Activated T-helper 2 cell treated with anti-CD3 and anti-CD28 coated beads, Interferon-gamma antibody, Interleukin-2, Interleukin-4, amounts not matched to agents 10 μg/mL and 5 μg/mL and 100 μg/mL, durations not matched to agents 14 hours and 24 hours and 36 hours (primary cell): ENCODE measurements at regions not wholly inside any gene's neighbourhood (a gene's known extent, or its start where the extent isn't known, plus 50 kb on each side); places are given as distances from the start of the nearest gene placed in this dataset.

Experiments
- DNase-seq: peaks from one replicate; pipeline ENCODE4 v3.0.0; 2021; ENCODE audit warnings: low spot score
- H3K27ac Mint-ChIP-seq: one replicate; pipeline ENCODE4 v1.8.0; 2021; ENCODE audit warnings: mixed read lengths
- H3K27me3 Mint-ChIP-seq: one replicate; pipeline ENCODE4 v1.8.0; 2021; ENCODE audit warnings: low read depth, mixed read lengths
- H3K36me3 Mint-ChIP-seq: one replicate; pipeline ENCODE4 v1.8.0; 2021; ENCODE audit warnings: low read depth, mixed read lengths
- H3K4me1 Mint-ChIP-seq: one replicate; pipeline ENCODE4 v1.8.0; 2021; ENCODE audit warnings: low read depth, mixed read lengths
- H3K4me3 Mint-ChIP-seq: one replicate; pipeline ENCODE4 v1.8.0; 2021; ENCODE audit warnings: low read depth, mild to moderate bottlenecking, moderate library complexity, mixed read lengths
- H3K9me3 Mint-ChIP-seq: one replicate; pipeline ENCODE4 v1.8.0; 2021; ENCODE audit warnings: mixed read lengths
- intact Hi-C: fragments of 100-400 bp; cut with micrococcal nuclease; formaldehyde crosslinking; loops from one replicate; pipeline ENCODE4 v1.15.1; 2023

GRCh38 chr2:104768694-104769093 is 85.2 kb upstream of the POU3F3 start:
- no peak overlapping the region for H3K4me3 Mint-ChIP-seq
- DNase-seq: no peak
- intact Hi-C loops: no loop called here
- no peaks in the 10 kb centered on the region for H3K4me1 Mint-ChIP-seq
- H3K9me3 Mint-ChIP-seq: peaks cover 3% of the 10 kb centered on the region
- H3K27ac Mint-ChIP-seq: no peak overlapping the region
- H3K27me3 Mint-ChIP-seq: no peaks in the 10 kb centered on the region
- H3K36me3 Mint-ChIP-seq: no peaks in the 10 kb centered on the region

DNA sequence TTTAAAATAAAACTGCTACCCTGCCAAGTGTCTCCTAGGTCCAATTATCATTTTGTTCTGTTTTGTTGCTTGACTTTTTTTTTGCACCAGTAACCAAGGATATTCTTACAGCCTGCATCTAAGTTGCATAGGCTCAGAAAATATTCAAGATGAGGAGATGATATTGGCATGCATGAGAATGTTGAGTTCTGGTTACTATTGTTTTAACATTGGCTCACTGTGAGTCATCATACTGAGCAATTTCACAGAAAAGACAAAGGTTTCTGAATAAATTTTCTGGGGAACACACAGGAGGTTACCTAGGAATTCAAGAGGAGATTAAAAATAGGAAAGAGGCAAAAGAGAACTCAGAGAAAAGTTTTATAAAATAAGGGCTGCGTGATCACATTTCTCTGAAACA is 84.8 kb upstream of the POU3F3 start:
- Mint-ChIP-seq H3K36me3 (no peaks in the 10 kb centered on the region), H3K27me3 (no peaks in the 10 kb centered on the region), H3K27ac (no peak overlapping the region)

DNA sequence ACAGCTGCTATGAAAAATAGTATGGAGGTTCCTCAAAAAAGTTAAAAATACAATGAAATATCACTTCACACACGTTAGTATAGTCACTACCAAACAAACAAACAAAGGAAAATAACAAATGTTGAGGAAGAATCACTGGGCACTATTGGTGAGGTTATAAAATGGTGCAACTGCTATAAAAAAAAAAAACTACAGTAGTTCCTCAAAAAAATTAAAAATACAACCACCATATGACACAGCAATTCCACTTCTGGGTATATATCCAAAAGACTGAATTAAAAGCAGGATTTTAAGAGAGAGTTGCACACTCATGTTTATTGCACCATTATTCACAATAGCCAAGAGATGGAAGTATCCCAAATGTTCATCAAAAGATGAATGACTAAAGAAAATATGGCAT is 80.9 kb upstream of the POU3F3 start:
- Mint-ChIP-seq H3K9me3 (peaks cover 3% of the 10 kb centered on the region), H3K27ac (no peak overlapping the region), H3K36me3 (no peaks in the 10 kb centered on the region), H3K4me3 (no peak overlapping the region), H3K27me3 (no peaks in the 10 kb centered on the region), H3K4me1 (no peaks in the 10 kb centered on the region)
- intact Hi-C loops: no loop called here
- no peak for DNase-seq

More for the DNA sequence above, 84.8 kb upstream of the POU3F3 start:
- Mint-ChIP-seq H3K9me3 (peaks cover 3% of the 10 kb centered on the region), H3K4me1 (no peaks in the 10 kb centered on the region), H3K4me3 (no peak overlapping the region)
- DNase-seq: no peak
- intact Hi-C loops: no loop called here

DNA sequence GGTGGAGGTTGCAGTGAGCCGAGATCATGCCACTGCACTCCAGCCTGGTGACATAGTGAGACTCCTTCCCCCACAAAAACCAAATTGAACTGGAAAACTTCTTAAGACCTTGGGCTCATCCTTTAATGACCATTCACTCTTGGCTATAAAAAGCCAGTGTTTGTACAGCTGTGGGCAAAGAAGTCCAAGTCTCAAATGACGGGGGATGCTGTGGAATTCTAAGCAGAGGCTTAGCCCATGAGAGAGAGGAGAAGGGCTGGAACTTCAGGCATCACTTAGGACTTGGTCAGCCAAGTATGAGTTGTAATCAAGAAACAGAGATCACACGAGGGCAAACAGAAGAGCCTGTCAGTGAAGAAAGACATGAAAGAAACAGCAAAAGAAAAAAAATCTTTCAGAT is 79.3 kb upstream of the POU3F3 start:
- no peak for DNase-seq
- no peak overlapping the region for H3K4me3 Mint-ChIP-seq
- H3K27me3 Mint-ChIP-seq: no peaks in the 10 kb centered on the region
- no peaks in the 10 kb centered on the region for H3K36me3 Mint-ChIP-seq
- intact Hi-C loops: no loop called here
- no peaks in the 10 kb centered on the region for H3K4me1 Mint-ChIP-seq
- H3K27ac Mint-ChIP-seq: no peak overlapping the region
- H3K9me3 Mint-ChIP-seq: peaks cover 1% of the 10 kb centered on the region

GRCh38 chr2:104777721-104778120 is 76.2 kb upstream of the POU3F3 start:
- no peak for DNase-seq
- Mint-ChIP-seq H3K9me3 (no peaks in the 10 kb centered on the region), H3K36me3 (no peaks in the 10 kb centered on the region), H3K27me3 (no peaks in the 10 kb centered on the region), H3K4me3 (no peak overlapping the region), H3K4me1 (no peaks in the 10 kb centered on the region), H3K27ac (no peak overlapping the region)
- intact Hi-C loops: no loop called here

GRCh38 chr2:104781151-104781550 is 72.8 kb upstream of the POU3F3 start:
- Mint-ChIP-seq H3K27ac (no peak overlapping the region), H3K9me3 (no peaks in the 10 kb centered on the region), H3K36me3 (no peaks in the 10 kb centered on the region), H3K4me3 (no peak overlapping the region), H3K4me1 (no peaks in the 10 kb centered on the region), H3K27me3 (no peaks in the 10 kb centered on the region)
- DNase-seq: no peak
- intact Hi-C loops: no loop called here

DNA sequence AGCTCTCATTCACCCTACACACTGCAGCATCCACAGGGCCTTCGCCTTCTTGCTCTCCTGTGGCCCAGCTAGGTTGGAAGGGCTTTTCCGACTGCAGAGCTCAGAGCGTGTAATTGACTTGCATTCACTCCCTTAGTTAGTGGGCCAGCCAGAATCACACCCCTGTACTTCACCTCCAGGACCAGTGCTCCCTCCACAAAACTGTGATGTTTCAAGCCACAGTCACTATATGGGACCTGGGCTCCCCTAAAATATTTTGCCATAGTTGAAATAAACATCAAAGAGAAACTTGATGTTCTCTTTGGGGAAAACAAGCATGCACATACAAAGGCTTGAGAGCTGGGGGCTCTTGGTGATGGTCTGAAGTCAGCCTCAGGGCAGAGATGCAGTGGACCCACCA is 69.7 kb upstream of the POU3F3 start:
- no peak overlapping the region for H3K4me3 Mint-ChIP-seq

DNA sequence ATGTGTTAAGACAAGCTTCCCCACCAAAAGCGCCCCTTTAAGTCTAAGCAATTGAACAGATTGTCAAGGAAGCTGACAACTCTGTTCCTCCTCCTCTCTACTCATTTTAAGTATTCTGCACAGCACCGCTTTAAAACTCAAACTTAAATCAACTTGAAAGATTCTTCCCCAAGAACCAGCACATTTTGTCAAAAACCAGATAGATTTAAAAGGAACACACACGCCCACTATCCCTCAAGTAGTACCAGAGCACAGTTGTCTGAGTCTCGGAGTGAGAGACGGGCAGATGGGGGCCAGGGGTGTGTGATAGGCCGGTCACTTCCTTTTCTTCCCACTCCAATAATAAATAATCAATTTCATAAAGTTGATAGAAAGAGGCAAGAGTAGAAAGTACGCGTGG is 67.7 kb upstream of the POU3F3 start:
- no peak overlapping the region for H3K27ac Mint-ChIP-seq
- H3K36me3 Mint-ChIP-seq: no peaks in the 10 kb centered on the region

More for the DNA sequence above, 69.7 kb upstream of the POU3F3 start:
- DNase-seq: no peak
- Mint-ChIP-seq H3K27me3 (no peaks in the 10 kb centered on the region), H3K4me1 (no peaks in the 10 kb centered on the region), H3K27ac (no peak overlapping the region), H3K36me3 (no peaks in the 10 kb centered on the region), H3K9me3 (no peaks in the 10 kb centered on the region)
- intact Hi-C loops: no loop called here

DNA sequence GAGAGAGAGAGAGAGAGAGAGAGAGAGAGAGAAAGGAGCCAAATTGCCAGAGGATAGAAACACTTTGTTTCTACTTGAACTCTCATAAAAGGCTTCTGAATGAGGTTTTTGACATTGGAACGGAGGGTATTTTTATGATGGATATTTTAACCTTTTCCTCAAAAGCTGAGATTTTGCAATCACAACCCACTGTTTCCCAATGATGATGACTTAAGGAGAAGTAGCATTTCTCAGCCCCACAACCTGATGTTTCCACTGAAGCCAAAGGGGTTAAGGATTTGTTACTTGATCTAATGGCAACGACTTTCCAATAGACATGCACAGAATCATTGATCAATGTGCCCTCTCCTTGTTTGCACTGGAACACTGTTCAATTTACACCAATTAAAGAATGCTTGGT is 67.1 kb upstream of the POU3F3 start:
- no peak for DNase-seq
- no peaks in the 10 kb centered on the region for H3K27me3 Mint-ChIP-seq
- H3K36me3 Mint-ChIP-seq: no peaks in the 10 kb centered on the region
- H3K9me3 Mint-ChIP-seq: no peaks in the 10 kb centered on the region
- no peak overlapping the region for H3K4me3 Mint-ChIP-seq
- no peak overlapping the region for H3K27ac Mint-ChIP-seq
- intact Hi-C loops: no loop called here
- no peaks in the 10 kb centered on the region for H3K4me1 Mint-ChIP-seq

More for the DNA sequence above, 67.7 kb upstream of the POU3F3 start:
- H3K4me3 Mint-ChIP-seq: no peak overlapping the region
- H3K9me3 Mint-ChIP-seq: no peaks in the 10 kb centered on the region
- intact Hi-C loops: no loop called here
- H3K4me1 Mint-ChIP-seq: no peaks in the 10 kb centered on the region
- DNase-seq: no peak
- no peaks in the 10 kb centered on the region for H3K27me3 Mint-ChIP-seq

DNA sequence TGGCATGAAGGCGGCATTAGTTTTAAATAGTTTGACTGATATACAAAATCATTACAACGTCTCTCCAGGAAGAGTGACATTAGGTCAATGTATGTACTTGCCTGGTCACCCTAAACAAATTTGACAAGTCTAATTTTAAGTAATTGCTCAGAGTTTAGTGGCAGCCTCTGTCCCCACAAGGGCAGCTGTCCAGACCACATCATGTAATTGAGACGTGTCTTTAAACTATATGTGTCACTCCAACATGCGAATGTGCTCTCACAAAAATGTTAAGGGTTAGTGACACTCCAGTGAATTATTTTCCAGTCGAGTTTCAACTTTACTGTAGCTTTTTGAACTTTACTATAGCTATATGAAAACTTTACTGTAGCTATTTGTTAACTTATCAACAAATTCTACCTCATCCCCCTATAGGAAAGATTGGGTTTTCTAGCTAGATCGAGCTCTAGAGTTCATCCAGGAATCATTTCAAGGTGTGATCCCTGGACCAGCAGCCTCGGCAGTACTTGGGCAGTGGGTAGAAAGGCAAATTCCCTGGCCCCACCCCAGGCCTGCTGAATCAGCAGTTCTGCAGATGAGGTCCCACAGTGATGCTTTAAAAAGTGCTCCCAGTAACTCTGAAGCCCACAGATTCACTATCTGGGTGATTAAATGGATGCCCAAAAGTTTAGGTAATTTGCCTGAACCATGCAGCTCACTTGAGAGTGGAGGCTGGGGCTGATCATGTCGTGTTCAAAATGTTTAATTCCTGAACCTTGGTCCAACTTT is 66.4 kb upstream of the POU3F3 start:
- Mint-ChIP-seq H3K27ac (no peak overlapping the region), H3K4me1 (no peaks in the 10 kb centered on the region), H3K36me3 (no peaks in the 10 kb centered on the region), H3K27me3 (no peaks in the 10 kb centered on the region), H3K9me3 (no peaks in the 10 kb centered on the region), H3K4me3 (no peak overlapping the region)
- DNase-seq: no peak
- intact Hi-C loops: no loop called here

GRCh38 chr2:104788742-104789455 is 65.0 kb upstream of the POU3F3 start:
- H3K36me3 Mint-ChIP-seq: no peaks in the 10 kb centered on the region
- intact Hi-C loops: no loop called here

GRCh38 chr2:104790100-104790811 is 63.7 kb upstream of the POU3F3 start:
- H3K27ac Mint-ChIP-seq: no peak overlapping the region
- DNase-seq: no peak
- no peak overlapping the region for H3K4me3 Mint-ChIP-seq
- no peaks in the 10 kb centered on the region for H3K9me3 Mint-ChIP-seq
- intact Hi-C loops: no loop called here
- H3K36me3 Mint-ChIP-seq: no peaks in the 10 kb centered on the region
- H3K4me1 Mint-ChIP-seq: no peaks in the 10 kb centered on the region
- no peaks in the 10 kb centered on the region for H3K27me3 Mint-ChIP-seq

More at GRCh38 chr2:104788742-104789455, 65.0 kb upstream of the POU3F3 start:
- Mint-ChIP-seq H3K4me3 (no peak overlapping the region), H3K4me1 (no peaks in the 10 kb centered on the region), H3K9me3 (no peaks in the 10 kb centered on the region), H3K27ac (no peak overlapping the region), H3K27me3 (no peaks in the 10 kb centered on the region)
- no peak for DNase-seq

- no peak overlapping the region for H3K4me3 Mint-ChIP-seq
- intact Hi-C loops: no loop called here
- no peak overlapping the region for H3K27ac Mint-ChIP-seq
- H3K36me3 Mint-ChIP-seq: no peaks in the 10 kb centered on the region
- DNase-seq: no peak
- no peaks in the 10 kb centered on the region for H3K9me3 Mint-ChIP-seq
- no peaks in the 10 kb centered on the region for H3K27me3 Mint-ChIP-seq
- H3K4me1 Mint-ChIP-seq: no peaks in the 10 kb centered on the region
Observed at GRCh38 chr2:104790901-104791495, 62.9 kb upstream of the POU3F3 start.
